HepG2 (cell line): ENCODE measurements at regions not wholly inside any gene's neighbourhood (a gene's known extent, or its start where the extent isn't known, plus 50 kb on each side); places are given as distances from the start of the nearest gene placed in this dataset.

Experiments used
- ATAC-seq: fragments of 200-7000 bp; cut with Tn5 transposase; 3 replicates; pipeline ENCODE4 v1.9.1; 2020; ENCODE audit warnings: mild to moderate bottlenecking, moderate library complexity
- BruUV-seq: library from RNA; stranded (reverse); fragments of 400-500 nt; replicated peaks from 2 replicates; lab custom pipeline; 2021; lab: Mats Ljungman, UMichigan
- CTCF ChIA-PET: fragments of 300-600 bp; formaldehyde crosslinking; extraction: SDS; loops from one replicate; lab custom pipeline; 2021; ENCODE audit warnings: low total read pairs, inconsistent platforms, low intra/inter-chr PET ratio; lab: Yijun Ruan, JAX
- POLR2A ChIA-PET: fragments of 350-600 bp; sonication (Branson Sonifier 250); formaldehyde crosslinking; loops from one replicate; lab custom pipeline; 2020; ENCODE audit warnings: antibody characterized with exemption, inconsistent platforms; lab: Yijun Ruan, JAX
- DNase-seq: peaks from one replicate; pipeline ENCODE4 v3.0.0-alpha.2; 2015; ENCODE audit warnings: low spot score
- FAIRE-seq: peaks from 3 replicates; lab custom pipeline; 2011; peaks lifted over from hg19 to GRCh38; lab: Jason Lieb, UNC
- H2AFZ ChIP-seq: one replicate; pipeline ENCODE4 v1.6.1; 2011; ENCODE audit warnings: low read length, inconsistent platforms
- H3K27ac ChIP-seq: fragments of 300-600 bp; 3 replicates; pipeline ENCODE4 v1.8.0; 2011; ENCODE audit warnings: mixed run types, mild to moderate bottlenecking, mixed read lengths, low read length, inconsistent platforms; ENCODE audit not compliant: insufficient read depth; ENCODE audit errors: extremely low read length
- H3K27me3 ChIP-seq, 2 experiments: fragments of 200-600 bp in 1 of 2; 2 replicates in 1 of 2; 3 replicates in 1 of 2; pipeline versions ENCODE4 v1.6.0 to v1.8.0; 2011; ENCODE audit warnings: low read length in 2 of 2, mild to moderate bottlenecking in 2 of 2, moderate library complexity in 2 of 2, inconsistent platforms in 1 of 2; ENCODE audit not compliant: insufficient read depth in 2 of 2, control insufficient read depth in 1 of 2
- H3K36me3 ChIP-seq, 2 experiments: fragments of 200-600 bp in 1 of 2; replicated peaks in 1 of 2; 2 replicates in 1 of 2; 3 replicates in 1 of 2; pipeline versions ENCODE4 v1.5.1 to v1.8.0; 2011; ENCODE audit warnings: low read length in 2 of 2, inconsistent platforms in 1 of 2; ENCODE audit not compliant: insufficient read depth in 2 of 2, control insufficient read depth in 1 of 2
- H3K4me1 ChIP-seq: 2 replicates; pipeline ENCODE4 v1.5.1; 2012; ENCODE audit warnings: low read length, inconsistent platforms; ENCODE audit not compliant: insufficient read depth
- H3K4me2 ChIP-seq: 2 replicates; pipeline ENCODE4 v1.6.0; 2011; ENCODE audit warnings: low read depth, low read length, inconsistent platforms
- H3K4me3 ChIP-seq, 3 experiments: fragments of 200-600 bp in 1 of 3; sonication (generic), shearing (Covaris generic) in 1 of 3; replicated peaks in 1 of 3; 2 replicates each; pipeline ENCODE4 v1.5.1; 2011 to 2016; ENCODE audit warnings: low read length in 3 of 3, inconsistent platforms in 2 of 3, low read depth in 2 of 3, mild to moderate bottlenecking in 2 of 3, control low read depth in 1 of 3, mixed read lengths in 1 of 3; ENCODE audit not compliant: insufficient read depth in 1 of 3
- H3K79me2 ChIP-seq: one replicate; pipeline ENCODE4 v1.6.1; 2011; ENCODE audit warnings: low read length, inconsistent platforms; ENCODE audit not compliant: insufficient read depth
- H3K9ac ChIP-seq: 2 replicates; pipeline ENCODE4 v1.6.0; 2011; ENCODE audit warnings: mild to moderate bottlenecking, low read depth, low read length, inconsistent platforms; ENCODE audit not compliant: insufficient read depth
- H3K9me3 ChIP-seq: 2 replicates; pipeline ENCODE4 v1.5.1; 2012; ENCODE audit warnings: mild to moderate bottlenecking, low read length
- H4K20me1 ChIP-seq: 2 replicates; pipeline ENCODE4 v1.6.0; 2011; ENCODE audit warnings: inconsistent platforms, mild to moderate bottlenecking, low read length, moderate library complexity; ENCODE audit not compliant: insufficient read depth
- DNMT3B ChIP-seq: conservative IDR thresholded peaks from 2 replicates; pipeline ENCODE4 v1.6.1; 2016; ENCODE audit warnings: missing biosample characterization, control low read depth
- MIER3 ChIP-seq: IDR thresholded peaks from 2 replicates; pipeline ENCODE4 v1.6.1; 2016; ENCODE audit warnings: missing compliant biosample characterization, borderline replicate concordance
- MYNN ChIP-seq: sonication (generic); formaldehyde crosslinking; IDR thresholded peaks from 2 replicates; pipeline ENCODE4 v1.4.0; 2020; ENCODE audit warnings: mild to moderate bottlenecking, low read depth, missing genetic modification reagents
- NFYB ChIP-seq: sonication (generic); formaldehyde crosslinking; IDR thresholded peaks from 2 replicates; pipeline ENCODE4 v1.4.0; 2020; ENCODE audit warnings: missing genetic modification reagents
- PAWR ChIP-seq: sonication (generic); formaldehyde crosslinking; IDR thresholded peaks from 2 replicates; pipeline ENCODE4 v1.4.0; 2020; ENCODE audit warnings: missing genetic modification reagents, mild to moderate bottlenecking, borderline replicate concordance
- REST ChIP-seq, 2 experiments: IDR thresholded peaks; 2 replicates each; pipeline ENCODE4 v1.6.1; 2011 to 2012; ENCODE audit warnings: low read length in 2 of 2, borderline replicate concordance in 1 of 2, low read depth in 1 of 2, mild to moderate bottlenecking in 1 of 2, moderate library complexity in 1 of 2
- TBX3 ChIP-seq: fragments of 450-650 bp; IDR thresholded peaks from 2 replicates; pipeline ENCODE4 v1.6.1; 2017; ENCODE audit warnings: antibody characterized with exemption, mild to moderate bottlenecking, inconsistent platforms, borderline replicate concordance
- XBP1 ChIP-seq: sonication (generic); formaldehyde crosslinking; IDR thresholded peaks from 2 replicates; pipeline ENCODE4 v1.5.0; 2020; ENCODE audit warnings: missing genetic modification reagents
- ZBTB21 ChIP-seq: sonication (generic); formaldehyde crosslinking; IDR thresholded peaks from 2 replicates; pipeline ENCODE4 v1.4.0; 2020; ENCODE audit warnings: missing genetic modification reagents
- ZNF530 ChIP-seq: sonication (generic); formaldehyde crosslinking; IDR thresholded peaks from 2 replicates; pipeline ENCODE4 v1.5.0; 2020; ENCODE audit warnings: low read depth, mild to moderate bottlenecking, missing genetic modification reagents
- ZSCAN9 ChIP-seq: IDR thresholded peaks from 2 replicates; pipeline ENCODE4 v1.6.1; 2016; ENCODE audit warnings: borderline replicate concordance
- WGBS: methylation state at CpG from one replicate; pipeline ENCODE4 v1.1.6; 2017; ENCODE audit warnings: low lambda C conversion rate; 5-methylcytosine and 5-hydroxymethylcytosine counted together
- in situ Hi-C: cut with HindIII; loops from 2 replicates; pipeline ENCODE4 v1.10.0; 2017; ENCODE audit warnings: low pct_unique_long_range_greater_than_20kb; ENCODE audit not compliant: extremely low pct_ligation_motif_present
- intact Hi-C: fragments of 100-400 bp; cut with micrococcal nuclease; formaldehyde crosslinking; loops from one replicate; pipeline ENCODE4 v1.10.0; 2022; ENCODE audit not compliant: unreplicated experiment

GRCh38 chr2:84234103-84234502, 225.0 kb downstream of the SUCLG1 start (continued):
- TF ChIP-seq XBP1 (CRISPR knock-in tag) (no peak), TBX3 (no peak), ZNF530 (no peak)
- TF ChIP-seq, all 625 proteins: peak for 0

DNA sequence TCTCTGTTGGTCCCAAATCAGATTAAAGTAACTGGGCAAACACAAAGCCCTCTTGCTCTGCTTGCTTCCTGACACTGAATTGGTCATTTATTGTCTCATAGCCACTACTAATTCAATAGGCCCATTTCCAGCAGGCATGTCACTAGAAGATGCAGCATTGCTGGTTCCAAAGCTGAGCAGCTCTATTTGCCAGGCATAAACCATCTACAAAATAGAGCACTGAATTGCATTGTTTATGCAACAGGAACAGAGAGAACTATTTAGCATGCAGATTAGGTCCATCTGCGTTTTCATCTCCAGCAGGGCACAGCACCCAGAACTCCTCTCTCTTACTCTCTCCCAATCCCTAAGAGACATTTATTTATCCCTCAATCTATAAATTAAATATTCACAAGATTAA, 227.6 kb downstream of the SUCLG1 start:
- H3K4me3 ChIP-seq = no peak overlapping the region
- H3K4me1 ChIP-seq = no peaks in the 10 kb centered on the region
- no peak overlapping the region for H3K27ac ChIP-seq
- CTCF ChIA-PET = no interaction called here
- no TSS peak for BruUV-seq
- no peaks in the 10 kb centered on the region for H3K36me3 ChIP-seq
- no peaks in the 10 kb centered on the region for H4K20me1 ChIP-seq
- WGBS = 0% methylated on average over 1 of the region's 1 CpG
- TF ChIP-seq PAWR (CRISPR knock-in tag) = no peak
- TF ChIP-seq NFYB = no peak
- no peak for TF ChIP-seq ZBTB21 (CRISPR knock-in tag)
- TF ChIP-seq ZSCAN9 (CRISPR knock-in tag) = no peak
- no peak for TF ChIP-seq MIER3
- no peak for TF ChIP-seq DNMT3B (CRISPR knock-in tag)
- TF ChIP-seq MYNN = no peak
- TF ChIP-seq REST (IDR thresholded peaks at IDR 0.05; ENCODE audit: borderline replicate concordance in 1 of 2, low read depth in 1 of 2, low read length in 2 of 2) = no peak
- FAIRE-seq (no peak), DNase-seq (no peak), ATAC-seq (no peak)
- in situ Hi-C loops (no loop called here), intact Hi-C loops (no loop called here)
- H3K4me2 ChIP-seq = no peak overlapping the region
- H3K9ac ChIP-seq = no peak overlapping the region
- H3K27me3 ChIP-seq = no peaks in the 10 kb centered on the region
- H2AFZ ChIP-seq = no peak overlapping the region
- H3K79me2 ChIP-seq = no peaks in the 10 kb centered on the region
- POLR2A ChIA-PET = no interaction called here
- H3K9me3 ChIP-seq = no peaks in the 10 kb centered on the region
